Nephron progenitor cell (in vitro differentiated cells): ENCODE measurements at regions not wholly inside any gene's neighbourhood (a gene's known extent, or its start where the extent isn't known, plus 50 kb on each side); places are given as distances from the start of the nearest gene placed in this dataset.
"Not testable (repeated sequence)": the region's sequence is repeated elsewhere in the genome, so short reads cannot be mapped to it uniquely, and the experiment has no call there.

ENCODE experiments used
- DNase-seq: peaks from one replicate; pipeline ENCODE4 v3.0.0; 2021
- H3K27ac Mint-ChIP-seq: 2 replicates; pipeline ENCODE4 v1.8.0; 2021; ENCODE audit warnings: mild to moderate bottlenecking, moderate library complexity, mixed read lengths
- H3K27me3 Mint-ChIP-seq: 2 replicates; pipeline ENCODE4 v1.8.0; 2021; ENCODE audit warnings: mild to moderate bottlenecking, low read depth, mixed read lengths; ENCODE audit not compliant: poor library complexity
- H3K36me3 Mint-ChIP-seq: 2 replicates; pipeline ENCODE4 v1.8.0; 2021; ENCODE audit warnings: low read depth, mixed read lengths
- H3K4me1 Mint-ChIP-seq: 2 replicates; pipeline ENCODE4 v1.8.0; 2021; ENCODE audit warnings: mixed read lengths
- H3K4me3 Mint-ChIP-seq: 2 replicates; pipeline ENCODE4 v1.8.0; 2021; ENCODE audit warnings: mild to moderate bottlenecking, moderate library complexity, mixed read lengths
- H3K9me3 Mint-ChIP-seq: 2 replicates; pipeline ENCODE4 v1.8.0; 2021; ENCODE audit warnings: mild to moderate bottlenecking, moderate library complexity, mixed read lengths
- TF ChIP-seq, protein P1 (sequence below): fragments of 200-600 bp; sonication (generic); IDR thresholded peaks from 2 replicates; pipeline ENCODE4 v1.5.0; 2021; ENCODE audit warnings: antibody characterized with exemption

DNA sequence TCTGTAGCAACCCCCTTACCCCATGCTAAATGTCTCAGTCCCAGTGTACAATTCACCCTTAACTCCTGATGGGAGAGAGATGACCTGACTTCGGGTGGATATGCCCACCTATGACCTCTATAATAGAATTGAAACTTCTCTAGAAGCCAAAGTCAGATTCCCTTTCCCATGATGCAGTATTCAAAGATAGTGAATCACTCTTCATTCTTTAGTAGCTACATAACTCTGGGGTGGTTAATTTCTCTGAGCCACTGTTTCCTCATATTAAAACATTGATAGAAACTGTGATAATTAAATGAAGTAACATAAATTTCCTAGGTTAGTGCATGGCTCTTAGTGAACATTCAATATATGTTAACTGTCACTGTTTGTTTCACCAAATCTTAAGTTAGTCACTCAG, 500.4 kb downstream of the COL12A1 start:
- Mint-ChIP-seq H3K4me3 (no peak overlapping the region), H3K27ac (no peak overlapping the region), H3K4me1 (no peaks in the 10 kb centered on the region), H3K27me3 (peaks cover 3% of the 10 kb centered on the region), H3K36me3 (no peaks in the 10 kb centered on the region), H3K9me3 (no peaks in the 10 kb centered on the region)
- DNase-seq, result no peak
- TF ChIP-seq, protein P1, sequence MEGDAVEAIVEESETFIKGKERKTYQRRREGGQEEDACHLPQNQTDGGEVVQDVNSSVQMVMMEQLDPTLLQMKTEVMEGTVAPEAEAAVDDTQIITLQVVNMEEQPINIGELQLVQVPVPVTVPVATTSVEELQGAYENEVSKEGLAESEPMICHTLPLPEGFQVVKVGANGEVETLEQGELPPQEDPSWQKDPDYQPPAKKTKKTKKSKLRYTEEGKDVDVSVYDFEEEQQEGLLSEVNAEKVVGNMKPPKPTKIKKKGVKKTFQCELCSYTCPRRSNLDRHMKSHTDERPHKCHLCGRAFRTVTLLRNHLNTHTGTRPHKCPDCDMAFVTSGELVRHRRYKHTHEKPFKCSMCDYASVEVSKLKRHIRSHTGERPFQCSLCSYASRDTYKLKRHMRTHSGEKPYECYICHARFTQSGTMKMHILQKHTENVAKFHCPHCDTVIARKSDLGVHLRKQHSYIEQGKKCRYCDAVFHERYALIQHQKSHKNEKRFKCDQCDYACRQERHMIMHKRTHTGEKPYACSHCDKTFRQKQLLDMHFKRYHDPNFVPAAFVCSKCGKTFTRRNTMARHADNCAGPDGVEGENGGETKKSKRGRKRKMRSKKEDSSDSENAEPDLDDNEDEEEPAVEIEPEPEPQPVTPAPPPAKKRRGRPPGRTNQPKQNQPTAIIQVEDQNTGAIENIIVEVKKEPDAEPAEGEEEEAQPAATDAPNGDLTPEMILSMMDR, result no peak

DNA sequence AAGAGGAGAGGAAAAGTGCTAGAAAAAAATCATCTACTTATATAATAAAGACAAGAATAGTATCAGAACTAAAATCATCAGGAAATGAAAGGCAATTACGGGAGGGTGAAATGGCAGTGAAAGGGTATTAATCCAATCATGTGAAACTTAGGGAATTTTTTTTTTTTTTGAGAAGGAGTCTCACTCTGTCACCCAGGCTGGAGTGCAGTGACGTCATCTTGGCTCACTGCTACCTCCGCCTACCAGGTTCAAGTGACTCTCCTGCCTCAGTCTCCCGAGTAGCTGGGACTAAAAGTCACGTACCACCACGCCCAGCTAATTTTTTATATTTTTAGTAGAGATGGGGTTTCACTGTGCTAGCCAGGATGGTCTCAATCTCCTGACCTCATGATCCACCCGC, 501.3 kb downstream of the COL12A1 start:
- H3K4me3 Mint-ChIP-seq, H3K27ac Mint-ChIP-seq, H3K36me3 Mint-ChIP-seq, DNase-seq, H3K4me1 Mint-ChIP-seq, H3K27me3 Mint-ChIP-seq, H3K9me3 Mint-ChIP-seq: not testable (repeated sequence)

DNA sequence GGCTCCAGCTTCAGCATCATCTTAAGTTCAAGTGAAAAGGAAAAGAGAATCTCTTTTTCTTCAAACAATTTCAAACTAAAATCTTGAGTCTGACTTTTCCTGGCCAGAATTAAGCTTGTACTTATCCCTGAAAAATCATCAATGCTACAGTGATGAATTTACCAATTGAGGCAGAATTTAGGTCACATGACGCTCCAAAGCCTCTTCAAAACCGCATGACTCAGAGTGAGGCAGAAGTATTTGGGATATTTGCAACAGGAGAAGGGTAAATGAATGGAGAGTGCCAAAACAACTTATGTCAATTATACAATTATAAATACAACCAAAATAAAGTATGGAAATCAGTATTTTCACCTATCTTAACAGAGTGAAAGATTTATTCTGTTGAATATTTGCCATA, 515.5 kb downstream of the COL12A1 start:
- H3K9me3 Mint-ChIP-seq, result no peaks in the 10 kb centered on the region
- H3K27ac Mint-ChIP-seq, result no peak overlapping the region
- H3K27me3 Mint-ChIP-seq, result no peaks in the 10 kb centered on the region
- no peak for DNase-seq
- TF ChIP-seq, protein P1, result no peak
- no peaks in the 10 kb centered on the region for H3K4me1 Mint-ChIP-seq
- no peaks in the 10 kb centered on the region for H3K36me3 Mint-ChIP-seq
- H3K4me3 Mint-ChIP-seq, result no peak overlapping the region

DNA sequence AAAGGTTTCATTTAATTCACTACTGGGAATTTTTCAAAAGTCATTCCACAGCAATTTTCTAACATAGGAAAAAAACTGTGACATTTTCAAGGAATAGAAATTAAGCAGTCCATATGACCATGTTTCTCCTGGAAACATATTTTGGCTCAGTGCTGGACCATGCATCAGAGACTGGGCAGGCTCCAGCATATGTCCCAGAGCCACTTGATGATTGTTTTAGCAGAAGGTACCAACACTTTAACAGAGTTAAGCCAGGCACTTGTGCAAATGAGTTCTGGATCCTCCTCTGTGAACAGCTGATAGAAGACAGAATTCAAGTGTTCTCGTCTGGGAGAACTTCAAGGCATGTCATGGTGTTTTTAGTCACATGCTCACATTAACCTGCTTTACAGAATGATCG, 516.3 kb downstream of the COL12A1 start:
- H3K36me3 Mint-ChIP-seq, result no peaks in the 10 kb centered on the region
- no peaks in the 10 kb centered on the region for H3K9me3 Mint-ChIP-seq
- no peak overlapping the region for H3K4me3 Mint-ChIP-seq
- H3K27me3 Mint-ChIP-seq, result no peaks in the 10 kb centered on the region
- TF ChIP-seq, protein P1, result no peak
- no peaks in the 10 kb centered on the region for H3K4me1 Mint-ChIP-seq
- DNase-seq, result no peak
- no peak overlapping the region for H3K27ac Mint-ChIP-seq

DNA sequence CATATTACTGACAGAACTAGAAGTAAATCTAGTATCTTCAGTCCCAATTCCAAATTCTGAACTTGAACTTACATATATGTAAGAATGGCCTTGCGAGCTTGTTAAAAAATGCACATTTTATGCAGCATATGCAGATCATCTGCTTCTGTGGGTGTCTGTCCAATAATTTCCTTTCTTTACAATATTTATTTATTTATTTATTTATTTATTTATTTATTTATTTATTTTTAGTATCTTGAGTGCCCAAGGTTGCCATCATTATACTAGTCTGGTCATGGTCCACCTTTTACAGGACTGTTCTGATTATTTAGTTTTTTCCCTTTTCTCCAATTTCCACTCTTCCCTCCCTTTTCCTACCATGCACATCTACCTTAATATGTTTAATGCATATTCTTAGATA, 528.4 kb downstream of the COL12A1 start:
- no peaks in the 10 kb centered on the region for H3K4me1 Mint-ChIP-seq
- H3K9me3 Mint-ChIP-seq, result peaks cover 4% of the 10 kb centered on the region
- no peaks in the 10 kb centered on the region for H3K27me3 Mint-ChIP-seq
- no peak for DNase-seq
- H3K27ac Mint-ChIP-seq, result no peak overlapping the region
- TF ChIP-seq, protein P1, result no peak
- no peak overlapping the region for H3K4me3 Mint-ChIP-seq
- no peaks in the 10 kb centered on the region for H3K36me3 Mint-ChIP-seq

DNA sequence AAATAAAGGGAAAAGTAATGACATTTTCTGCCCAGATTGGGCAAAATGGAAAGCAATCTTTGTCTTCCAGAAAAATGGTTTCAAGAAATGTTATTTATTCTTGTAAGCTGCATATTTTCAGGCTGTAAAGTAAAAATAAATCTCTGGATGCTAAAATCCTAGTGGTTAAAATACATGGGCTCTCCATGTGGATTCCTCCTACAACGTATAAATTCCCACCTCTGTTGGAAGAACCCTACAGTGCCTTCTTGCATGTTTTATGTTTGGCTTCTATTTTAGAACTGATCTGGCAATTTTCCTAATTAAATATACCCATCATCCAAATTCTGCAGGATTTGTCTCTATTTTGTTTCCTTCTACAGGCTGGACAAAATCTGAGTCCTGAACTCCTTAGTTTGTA, 528.9 kb downstream of the COL12A1 start:
- Mint-ChIP-seq H3K4me1 (no peaks in the 10 kb centered on the region), H3K4me3 (no peak overlapping the region), H3K9me3 (peaks cover 4% of the 10 kb centered on the region), H3K36me3 (no peaks in the 10 kb centered on the region), H3K27me3 (no peaks in the 10 kb centered on the region), H3K27ac (no peak overlapping the region)
- TF ChIP-seq, protein P1, result no peak
- DNase-seq, result no peak
